Upper lobe of right lung (tissue), 1 donor: ENCODE measurements at regions not wholly inside any gene's neighbourhood (a gene's known extent, or its start where the extent isn't known, plus 50 kb on each side); places are given as distances from the start of the nearest gene placed in this dataset.

ENCODE experiments used
- ATAC-seq: fragments of 200-7000 bp; cut with Tn5 transposase; one replicate; pipeline ENCODE4 v1.9.1; 2020; ENCODE audit warnings: mild to moderate bottlenecking, moderate library complexity
- DNase-seq: peaks from one replicate; pipeline ENCODE4 v3.0.0-alpha.2; 2020
- H3K27ac ChIP-seq: fragments of 200-600 bp; one replicate; pipeline ENCODE4 v1.8.0; 2022
- H3K27me3 ChIP-seq: fragments of 200-600 bp; one replicate; pipeline ENCODE4 v1.8.0; 2022; ENCODE audit warnings: mild to moderate bottlenecking
- H3K36me3 ChIP-seq: fragments of 200-600 bp; one replicate; pipeline ENCODE4 v1.8.0; 2022
- H3K4me1 ChIP-seq: fragments of 200-600 bp; one replicate; pipeline ENCODE4 v1.8.0; 2022
- H3K4me3 ChIP-seq: fragments of 200-600 bp; one replicate; pipeline ENCODE4 v1.8.0; 2022; ENCODE audit warnings: mild to moderate bottlenecking
- H3K9me3 ChIP-seq: fragments of 200-600 bp; one replicate; pipeline ENCODE4 v1.8.0; 2022
- CTCF ChIP-seq: fragments of 200-600 bp; IDR thresholded peaks from one replicate; pipeline ENCODE4 v1.8.0; 2022; ENCODE audit warnings: antibody characterized with exemption
- intact Hi-C: fragments of 100-400 bp; cut with DNase I; formaldehyde crosslinking; loops from one replicate; pipeline ENCODE4 v1.11.0; 2022
- donor health status: DM: no; HTN: yes; CAD: no; lungs with severe emphysema.

GRCh38 chr3:181318321-181318720, 328.8 kb upstream of the DNAJC19 start:
- Histone ChIP-seq H3K9me3 (no peaks in the 10 kb centered on the region), H3K4me3 (no peak overlapping the region), H3K27me3 (no peaks in the 10 kb centered on the region), H3K4me1 (no peaks in the 10 kb centered on the region), H3K27ac (no peak overlapping the region), H3K36me3 (no peaks in the 10 kb centered on the region)
- no peak for TF ChIP-seq CTCF
- ATAC-seq, result no peak
- intact Hi-C loops, result no loop called here
- DNase-seq, result no peak

GRCh38 chr3:181317508-181317907, 328.0 kb upstream of the DNAJC19 start:
- no peak for DNase-seq
- no peaks in the 10 kb centered on the region for H3K27me3 ChIP-seq
- H3K36me3 ChIP-seq, result no peaks in the 10 kb centered on the region
- intact Hi-C loops, result no loop called here
- no peaks in the 10 kb centered on the region for H3K4me1 ChIP-seq
- H3K9me3 ChIP-seq, result no peaks in the 10 kb centered on the region
- no peak overlapping the region for H3K4me3 ChIP-seq
- ATAC-seq, result no peak
- no peak for TF ChIP-seq CTCF
- no peak overlapping the region for H3K27ac ChIP-seq

- ATAC-seq, result no peak
- no peaks in the 10 kb centered on the region for H3K36me3 ChIP-seq
- no peaks in the 10 kb centered on the region for H3K9me3 ChIP-seq
- TF ChIP-seq CTCF, result no peak
- H3K4me3 ChIP-seq, result no peak overlapping the region
- intact Hi-C loops, result no loop called here
- no peak overlapping the region for H3K27ac ChIP-seq
- H3K27me3 ChIP-seq, result no peaks in the 10 kb centered on the region
- no peak for DNase-seq
- H3K4me1 ChIP-seq, result no peaks in the 10 kb centered on the region
Measured at GRCh38 chr3:181316482-181316881, 326.9 kb upstream of the DNAJC19 start.

GRCh38 chr3:181313335-181313734, 323.8 kb upstream of the DNAJC19 start:
- intact Hi-C loops, result no loop called here
- Histone ChIP-seq H3K36me3 (no peaks in the 10 kb centered on the region), H3K4me1 (no peaks in the 10 kb centered on the region), H3K27me3 (no peaks in the 10 kb centered on the region), H3K27ac (no peak overlapping the region), H3K9me3 (no peaks in the 10 kb centered on the region), H3K4me3 (no peak overlapping the region)
- ATAC-seq, result no peak
- no peak for DNase-seq
- TF ChIP-seq CTCF, result no peak

GRCh38 chr3:181311186-181311585, 321.6 kb upstream of the DNAJC19 start:
- intact Hi-C loops, result no loop called here
- no peak for TF ChIP-seq CTCF
- H3K4me3 ChIP-seq, result no peak overlapping the region
- H3K27me3 ChIP-seq, result no peaks in the 10 kb centered on the region
- ATAC-seq (no peak), DNase-seq (no peak)
- H3K27ac ChIP-seq, result no peak overlapping the region
- no peaks in the 10 kb centered on the region for H3K9me3 ChIP-seq
- H3K36me3 ChIP-seq, result no peaks in the 10 kb centered on the region
- no peaks in the 10 kb centered on the region for H3K4me1 ChIP-seq

- no peak overlapping the region for H3K4me3 ChIP-seq
- H3K27ac ChIP-seq, result no peak overlapping the region
- H3K36me3 ChIP-seq, result no peaks in the 10 kb centered on the region
- intact Hi-C loops, result no loop called here
- ATAC-seq, result no peak
- TF ChIP-seq CTCF, result no peak
- DNase-seq, result no peak
- no peaks in the 10 kb centered on the region for H3K4me1 ChIP-seq
- H3K27me3 ChIP-seq, result no peaks in the 10 kb centered on the region
- H3K9me3 ChIP-seq, result no peaks in the 10 kb centered on the region
Measured at GRCh38 chr3:181302960-181303359, 313.4 kb upstream of the DNAJC19 start.
